HG02852 (cell line): ENCODE measurements at regions not wholly inside any gene's neighbourhood (a gene's known extent, or its start where the extent isn't known, plus 50 kb on each side); places are given as distances from the start of the nearest gene placed in this dataset.
"Not testable (repeated sequence)": the region's sequence is repeated elsewhere in the genome, so short reads cannot be mapped to it uniquely, and the experiment has no call there.

Experiments
- ATAC-seq: cut with Tn5 transposase; IDR thresholded peaks from one replicate; pipeline ENCODE4 v1.9.1; 2021; ENCODE audit warnings: mild to moderate bottlenecking, moderate library complexity; ENCODE audit not compliant: unreplicated experiment

DNA sequence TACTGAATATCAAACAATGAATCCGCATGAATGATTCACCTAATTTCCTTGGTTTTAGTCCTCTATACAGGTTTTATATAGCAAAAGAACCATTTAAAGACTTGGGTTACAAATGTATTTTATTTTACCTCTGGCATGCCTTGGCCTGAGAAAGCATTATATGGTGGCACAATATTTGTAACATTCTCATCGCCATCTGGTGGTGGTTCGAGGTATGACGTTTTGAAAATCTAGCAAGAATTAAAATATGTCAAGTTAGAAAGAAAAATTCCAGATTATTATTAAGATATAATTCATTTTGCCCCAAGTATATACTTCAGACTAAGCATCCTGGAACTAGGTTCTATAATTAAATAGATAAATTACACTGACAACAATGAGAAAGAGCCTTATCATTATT, 445.9 kb downstream of the ZNF33B start:
- not testable (repeated sequence) for ATAC-seq

DNA sequence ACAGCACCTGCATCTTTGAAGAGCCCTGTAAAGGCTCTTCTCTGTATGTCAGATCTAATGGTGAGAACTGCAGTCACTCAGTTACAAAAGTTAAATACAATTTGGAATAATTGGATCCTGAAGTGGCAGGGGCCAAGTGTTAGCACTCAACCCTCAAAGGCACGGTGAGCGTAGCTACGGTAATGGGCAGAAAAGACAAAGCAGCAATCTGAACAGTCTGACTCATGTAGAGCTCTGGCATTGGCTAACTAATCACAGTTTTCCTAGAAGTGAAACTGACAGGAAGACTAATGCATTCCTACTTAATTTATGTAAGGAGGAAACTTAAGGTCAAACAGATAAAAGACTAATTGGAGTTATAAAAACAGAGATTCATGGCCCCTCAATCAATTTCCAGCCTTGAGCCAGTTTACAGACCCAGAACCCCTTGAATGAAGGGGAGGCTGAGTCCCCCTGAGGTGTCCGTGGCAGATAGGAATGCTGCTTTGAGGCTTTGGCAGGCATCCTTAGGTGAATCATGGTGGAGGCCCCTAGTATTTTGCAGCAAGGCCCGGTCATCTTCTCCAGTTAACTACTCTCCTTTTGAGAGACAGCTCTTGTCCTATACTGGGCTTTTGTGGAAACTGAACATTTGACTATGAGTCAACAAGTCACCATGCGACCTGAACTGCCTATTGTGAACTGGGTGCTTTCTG, 450.7 kb downstream of the ZNF33B start:
- not testable (repeated sequence) for ATAC-seq

DNA sequence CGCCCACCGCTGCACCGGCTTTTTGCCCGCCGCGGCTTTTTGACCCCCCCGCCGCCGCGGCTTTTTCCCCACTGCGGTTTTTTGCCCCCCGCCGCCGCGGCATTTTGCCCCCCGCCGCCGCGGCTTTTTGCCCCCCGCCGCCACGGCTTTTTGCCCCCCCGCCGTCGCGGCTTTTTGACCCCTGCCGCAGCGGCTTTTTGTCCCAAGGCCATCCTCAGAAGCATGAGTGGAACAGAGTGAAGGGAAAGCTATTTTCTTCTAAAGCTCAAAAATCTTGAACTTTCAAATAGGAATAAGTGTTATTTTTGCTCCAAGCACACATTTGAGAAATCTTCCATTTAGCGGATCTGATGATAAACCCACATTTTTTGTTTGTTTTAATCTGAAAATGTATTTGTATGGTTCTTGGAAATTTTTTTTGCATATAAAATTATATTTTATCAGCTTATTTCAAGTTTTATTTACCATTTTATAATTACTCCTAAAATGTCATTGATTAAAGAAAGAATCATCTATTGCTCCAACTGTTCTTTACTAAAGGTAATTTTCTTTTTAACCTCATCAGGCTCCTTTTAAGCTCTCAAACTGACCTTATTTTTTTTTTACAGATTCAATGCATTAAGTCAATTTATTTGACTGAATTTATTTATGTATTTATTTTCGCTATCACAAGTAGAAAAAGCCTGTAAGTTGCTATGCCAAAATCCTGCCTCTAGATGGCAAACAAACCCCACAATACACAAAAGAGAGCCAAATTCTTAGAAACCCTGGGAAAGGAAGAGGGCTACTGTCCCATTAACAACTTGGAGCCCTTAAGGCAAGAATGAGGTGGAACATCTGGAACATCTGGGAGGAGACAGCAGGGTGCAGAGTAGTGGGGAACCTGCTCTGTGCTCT, 460.3 kb downstream of the ZNF33B start:
- not testable (repeated sequence) for ATAC-seq

DNA sequence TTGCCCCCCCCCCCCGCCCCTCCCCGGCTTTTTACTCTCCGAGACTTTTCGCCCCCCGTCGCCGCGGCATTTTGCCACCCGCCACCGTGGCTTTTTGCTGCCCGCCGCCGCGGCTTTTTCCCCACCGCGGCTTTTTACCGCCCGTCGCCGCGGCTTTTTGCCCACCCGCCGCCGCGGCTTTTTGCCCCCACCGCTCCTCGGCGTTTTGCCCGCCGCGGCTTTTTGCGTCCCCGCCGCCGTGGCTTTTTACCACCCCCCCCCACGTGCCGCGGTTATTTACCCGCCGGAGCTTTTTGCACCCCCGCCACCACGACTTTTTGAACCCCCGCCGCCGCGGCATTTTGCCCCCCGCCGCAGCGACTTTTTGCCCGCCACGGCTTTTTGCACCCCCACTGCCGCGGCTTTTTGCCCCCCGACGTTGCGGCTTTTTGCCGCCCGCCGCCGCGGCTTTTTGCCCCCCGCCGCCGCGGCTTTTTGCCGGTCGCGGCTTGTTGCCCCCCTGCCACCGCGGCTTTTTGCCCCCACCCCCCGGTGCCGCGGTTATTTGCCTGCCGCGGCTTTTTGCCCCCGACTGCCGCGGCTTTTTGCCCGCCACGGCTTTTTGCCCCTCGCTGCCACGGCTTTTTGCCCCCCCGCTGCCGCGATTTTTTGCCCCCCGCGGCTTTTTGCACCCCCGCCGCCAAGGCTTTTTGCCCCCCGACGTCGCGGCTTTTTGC, 461.1 kb downstream of the ZNF33B start:
- ATAC-seq = no peak

DNA sequence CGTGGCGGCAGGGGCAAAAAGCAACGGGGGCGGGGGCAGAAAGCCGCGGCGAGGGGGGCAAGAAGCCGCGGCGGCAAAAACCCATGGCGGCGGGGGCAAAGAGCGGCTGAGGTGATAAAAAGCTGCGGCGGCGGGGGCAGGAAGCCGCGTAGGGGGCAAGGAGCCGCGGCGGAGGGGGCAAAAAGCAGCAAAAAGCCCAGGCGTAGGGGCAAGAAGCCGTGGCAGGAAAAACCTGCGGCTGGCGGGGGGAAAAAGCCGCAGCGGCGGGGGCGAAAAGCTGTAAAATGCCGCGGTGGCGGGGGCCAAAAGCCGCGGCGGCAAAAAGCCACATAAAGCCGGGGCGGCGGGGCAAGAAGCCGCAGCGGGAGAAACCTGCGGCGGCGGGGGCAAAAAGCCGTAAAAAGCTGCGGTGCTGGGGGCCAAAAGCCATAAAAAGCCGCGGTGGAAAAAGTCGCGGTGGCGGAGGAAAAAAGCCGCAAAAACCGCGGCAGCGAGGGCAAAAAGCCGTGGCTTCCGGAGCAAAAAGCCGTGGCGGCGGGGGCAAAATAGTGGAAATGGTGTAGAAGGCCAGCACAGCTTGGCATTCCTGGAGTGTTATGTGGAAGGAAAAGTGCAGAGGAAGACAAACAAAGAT, 487.8 kb downstream of the ZNF33B start:
- no peak for ATAC-seq

DNA sequence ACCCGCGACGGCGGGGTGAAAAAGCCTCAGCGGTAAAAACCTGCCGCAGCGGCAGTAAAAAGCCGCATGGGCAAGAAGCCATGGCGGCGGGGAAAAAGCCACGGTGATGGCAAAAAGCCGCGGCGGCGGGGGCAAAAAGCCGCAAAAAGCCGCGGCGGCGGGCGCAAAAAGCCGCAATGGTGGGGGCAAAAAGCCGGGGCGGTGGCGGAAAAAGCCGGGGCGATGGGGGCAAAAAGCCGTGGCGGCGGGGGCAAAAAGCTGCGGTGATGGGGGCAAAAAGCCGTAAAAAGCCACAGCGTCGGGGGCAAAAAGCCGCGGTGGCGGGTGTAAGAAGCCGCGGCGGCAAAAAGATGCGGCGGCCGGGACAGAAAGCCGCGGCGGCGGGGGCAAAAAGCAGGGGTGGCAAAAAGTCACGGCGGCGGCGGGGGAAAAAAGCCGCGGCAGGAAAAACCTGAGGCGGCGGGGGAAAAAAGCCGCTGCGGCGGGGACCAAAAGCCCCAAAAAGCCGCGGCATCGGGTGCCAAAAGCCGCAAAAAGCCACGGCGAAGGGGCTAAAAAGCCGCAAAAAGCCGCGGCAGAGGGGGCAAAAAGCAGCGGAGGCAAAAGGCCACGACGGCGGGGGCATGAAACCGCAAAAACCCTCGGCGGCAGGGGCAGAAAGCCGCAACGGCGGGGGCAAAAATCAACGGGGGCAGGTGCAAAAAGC, 488.5 kb downstream of the ZNF33B start:
- no peak for ATAC-seq

DNA sequence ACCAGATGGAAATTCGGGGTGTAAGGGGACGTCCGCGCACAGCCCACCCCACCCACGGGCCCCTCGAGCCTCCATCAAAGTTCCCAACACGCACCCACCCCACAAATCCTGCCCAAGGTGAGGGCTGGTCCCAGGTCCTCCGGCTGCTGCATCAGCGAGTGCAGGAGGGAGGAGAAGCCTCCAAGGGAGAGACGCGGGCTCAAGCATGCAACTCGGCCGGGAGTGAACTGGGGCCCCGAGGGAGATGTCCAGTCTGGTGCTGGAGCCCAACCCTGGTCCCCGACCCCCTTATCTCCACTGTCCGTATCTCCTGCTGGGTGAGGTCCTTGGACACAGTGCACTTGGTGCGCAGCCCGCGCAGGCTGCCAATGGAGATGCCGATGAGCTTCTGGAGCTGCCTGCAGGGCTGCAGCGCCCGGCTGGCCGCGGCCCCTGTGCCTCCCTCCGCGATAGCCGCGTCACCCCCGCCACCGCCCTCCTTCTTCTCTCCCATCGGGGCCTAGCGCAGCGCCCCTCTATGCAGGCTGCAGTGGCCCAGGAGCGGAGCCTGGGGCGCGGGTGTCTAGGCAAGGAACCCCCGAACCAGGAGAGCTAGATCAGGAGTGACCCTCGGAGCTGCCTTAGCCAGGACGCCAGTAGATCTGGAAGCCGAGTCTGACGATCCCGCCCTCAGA, 489.2 kb downstream of the ZNF33B start:
- ATAC-seq = no peak

DNA sequence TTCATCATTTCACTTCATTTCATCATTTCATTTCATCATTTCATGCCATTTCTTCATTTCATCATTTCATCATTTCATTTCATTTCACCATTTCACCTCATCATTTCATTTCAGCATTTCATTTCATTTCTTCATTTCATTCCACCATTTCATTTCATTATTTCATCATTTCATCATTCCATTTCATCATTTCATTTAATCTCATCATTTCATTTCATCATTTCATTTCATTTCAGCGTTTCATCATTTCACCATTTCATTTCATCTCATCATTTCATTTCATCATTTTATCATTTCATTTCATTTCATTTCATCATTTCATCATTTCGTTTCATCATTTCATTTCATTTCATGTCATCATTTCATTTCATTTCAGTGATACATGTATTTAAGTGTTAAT, 492.2 kb downstream of the ZNF33B start:
- not testable (repeated sequence) for ATAC-seq

DNA sequence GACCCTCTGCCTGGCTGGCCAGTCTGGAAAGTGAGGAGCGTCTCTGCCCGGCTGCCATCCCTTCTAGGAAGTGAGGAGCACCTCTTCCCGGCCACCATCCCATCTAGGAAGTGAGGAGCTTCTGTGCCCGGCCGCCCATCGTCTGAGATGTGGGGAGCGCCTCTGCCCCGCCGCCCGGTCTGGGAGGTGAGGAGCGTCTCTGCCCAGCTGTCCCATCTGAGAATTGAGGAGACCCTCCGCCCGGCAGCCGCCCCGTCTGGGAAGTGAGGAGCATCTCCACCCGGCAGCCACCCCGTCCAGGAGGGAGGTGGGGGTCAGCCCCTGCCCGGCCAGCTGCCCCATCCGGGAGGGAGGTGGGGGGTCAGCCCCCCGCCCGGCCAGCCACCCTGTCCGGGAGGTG, 500.3 kb downstream of the ZNF33B start:
- ATAC-seq = not testable (repeated sequence)

DNA sequence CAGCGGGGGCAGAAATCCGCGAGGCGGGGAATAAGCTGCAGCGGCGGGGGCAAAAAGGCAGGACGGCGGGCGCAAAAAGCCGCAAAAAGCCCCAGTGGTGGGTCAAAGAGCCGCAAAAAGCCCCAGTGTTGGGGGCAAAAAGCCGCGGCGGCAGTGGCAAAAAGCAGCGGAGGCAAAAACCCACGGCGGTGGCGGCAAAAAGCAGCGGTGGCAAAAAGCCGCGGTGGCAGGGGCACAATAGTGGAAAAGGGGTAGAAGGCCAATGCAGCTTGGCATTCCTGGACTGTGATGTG, 525.3 kb downstream of the ZNF33B start:
- ATAC-seq = no peak

DNA sequence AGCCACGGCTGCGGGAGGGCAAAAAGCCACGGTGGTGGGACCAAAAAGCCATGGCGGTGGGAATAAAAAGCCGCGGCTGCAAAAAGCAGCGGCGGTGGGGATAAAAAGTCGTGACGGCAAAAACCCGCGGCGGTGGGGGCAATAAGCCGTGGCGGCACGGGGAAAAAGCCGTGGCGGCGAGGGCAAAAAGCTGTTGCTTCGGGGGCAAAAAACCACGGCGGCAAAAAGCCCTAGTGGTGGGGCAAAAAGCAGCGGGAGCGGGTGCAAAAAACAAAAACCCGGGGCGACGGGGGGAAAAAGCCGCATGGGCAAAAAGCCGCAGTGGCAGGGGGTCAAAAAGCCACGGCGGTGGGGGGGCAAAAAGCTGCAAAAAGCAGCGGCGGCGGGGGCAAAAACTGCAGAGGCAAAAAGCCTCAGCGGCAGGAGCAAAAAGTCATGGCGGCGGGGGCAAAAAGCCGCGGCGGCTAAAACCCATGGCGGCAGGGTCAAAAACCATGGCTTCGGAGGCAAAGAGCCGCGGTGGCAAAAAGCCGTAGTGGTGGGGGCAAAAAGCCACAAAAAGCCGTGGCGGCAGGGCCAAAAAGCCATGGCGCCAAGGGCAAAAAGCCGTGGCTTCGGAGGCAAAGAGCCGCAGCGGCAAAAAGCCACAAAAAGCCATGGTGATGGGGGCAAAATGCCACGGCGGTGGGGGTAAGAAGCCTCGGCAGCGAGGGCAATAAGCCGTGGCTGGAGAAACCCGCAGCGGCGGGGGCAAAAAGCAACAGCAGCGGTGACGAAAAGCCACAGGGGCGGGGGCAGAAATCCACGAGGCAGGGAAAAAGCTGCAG, 525.8 kb downstream of the ZNF33B start:
- ATAC-seq = no peak

DNA sequence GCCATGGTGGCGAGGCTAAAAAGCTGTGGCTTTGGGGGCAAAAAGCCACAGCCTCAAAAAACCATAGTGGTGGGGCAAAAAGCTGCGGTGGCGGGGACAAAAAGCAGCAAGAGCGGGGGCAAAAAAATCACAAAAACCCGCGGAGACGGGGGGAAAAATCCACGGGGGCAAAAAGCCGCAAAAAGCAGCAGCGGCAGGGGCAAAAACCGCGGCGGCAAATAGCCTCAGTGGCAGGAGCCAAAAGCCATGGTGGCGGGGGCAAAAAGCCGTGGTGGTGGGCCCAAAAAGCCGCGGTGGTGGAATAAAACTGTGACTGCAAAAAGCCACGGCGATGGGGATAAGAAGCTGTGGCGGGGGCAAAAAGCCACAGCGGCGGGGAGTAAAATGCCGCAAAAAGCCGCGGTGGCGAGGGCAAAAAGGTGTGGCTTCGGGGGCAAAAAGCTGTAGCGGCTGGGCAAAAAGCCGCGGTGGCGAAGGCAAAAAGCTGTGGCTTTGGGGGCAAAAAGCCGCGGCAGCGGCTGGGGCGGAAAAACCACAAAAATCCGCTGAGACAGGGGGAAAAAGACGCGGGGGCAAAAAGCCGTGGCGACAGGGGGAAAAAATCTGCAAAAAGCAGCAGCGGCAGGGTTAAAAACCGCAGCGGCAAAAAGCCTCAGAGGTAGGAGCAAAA, 526.6 kb downstream of the ZNF33B start:
- no peak for ATAC-seq

DNA sequence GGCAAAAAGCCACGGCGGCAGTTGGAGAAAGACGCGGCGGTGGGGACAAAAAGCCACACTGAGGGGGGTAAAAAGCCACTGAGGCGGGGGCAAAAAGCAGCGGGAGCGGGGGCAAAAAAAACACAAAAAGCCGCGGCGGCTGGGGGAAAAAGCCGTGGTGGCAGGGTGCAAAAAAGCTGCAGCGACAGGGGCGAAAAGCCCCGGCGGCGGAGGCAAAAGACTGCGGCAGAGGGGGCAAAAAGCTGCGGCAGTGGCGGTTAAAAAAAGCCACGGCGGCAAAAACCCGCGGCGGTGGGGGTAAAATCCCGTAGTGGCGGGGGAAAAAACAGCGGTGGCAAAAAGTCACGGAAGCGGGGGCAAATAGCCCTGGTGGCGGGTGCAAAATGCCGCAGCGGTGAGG, 527.3 kb downstream of the ZNF33B start:
- ATAC-seq = no peak
